ENCODE measurements at regions not wholly inside any gene's neighbourhood (a gene's known extent, or its start where the extent isn't known, plus 50 kb on each side); places are given as distances from the start of the nearest gene placed in this dataset.

GRCh38 chr4:180150818-180151217 is 2092.4 kb upstream of the TENM3 start:
- DNase-seq = peak in 1 of 2 donors; percentile 13
- no peak overlapping the region for H4K8ac ChIP-seq (ENCODE audit: low read depth, low read length)
- no peak overlapping the region for H3K23ac ChIP-seq (ENCODE audit: low read length)
- no peak overlapping the region for H3K4me2 ChIP-seq (ENCODE audit: low read length)
- H3K4ac ChIP-seq (ENCODE audit: low read depth, low read length) = no peak overlapping the region
- no peak overlapping the region for H3K9ac ChIP-seq (ENCODE audit: low read length)
- no peak overlapping the region for H2BK5ac ChIP-seq (ENCODE audit: low read depth, low read length, poor library complexity)
- no peak overlapping the region for H4K91ac ChIP-seq (ENCODE audit: low read depth, low read length)
- no peak overlapping the region for H3K18ac ChIP-seq (ENCODE audit: low read length)
- no peak overlapping the region for H3K14ac ChIP-seq (ENCODE audit: low read length)
- H2BK120ac ChIP-seq (ENCODE audit: insufficient read depth, low read length, poor library complexity) = no peak overlapping the region
- H3K79me1 ChIP-seq (ENCODE audit: low read length) = no peaks in the 10 kb centered on the region
- no peaks in the 10 kb centered on the region for H3K9me3 ChIP-seq (ENCODE audit: insufficient read depth, low read depth, low read length)
- no peaks in the 10 kb centered on the region for H3K4me1 ChIP-seq (ENCODE audit: control insufficient read depth in 1 of 2, insufficient read depth in 2 of 2, low read length in 2 of 2)
- no peaks in the 10 kb centered on the region for H3K27me3 ChIP-seq (ENCODE audit: insufficient read depth, low read length)
- no peak overlapping the region for H2BK12ac ChIP-seq (ENCODE audit: low read length)
- H2AK5ac ChIP-seq (ENCODE audit: low read length) = no peak overlapping the region
- H4K12ac ChIP-seq (ENCODE audit: low read depth, low read length) = no peak overlapping the region
- H3K79me2 ChIP-seq (ENCODE audit: control insufficient read depth, insufficient read depth, low read length, poor library complexity) = no peaks in the 10 kb centered on the region
- no peak overlapping the region for H2AFZ ChIP-seq (ENCODE audit: insufficient read depth, low read length, poor library complexity)
- H3K27ac ChIP-seq (ENCODE audit: low read depth, low read length) = no peak overlapping the region
- no peaks in the 10 kb centered on the region for H3K36me3 ChIP-seq (ENCODE audit: control insufficient read depth in 1 of 2, insufficient read depth in 2 of 2, low read length in 2 of 2)
- no CpG with 5 or more reads among the region's 3 CpGs for WGBS (ENCODE audit: extremely low coverage, insufficient coverage, insufficient read length)
- H3K4me3 ChIP-seq (ENCODE audit: low read depth, low read length) = no peak overlapping the region

GRCh38 chr4:180152831-180153230 is 2090.4 kb upstream of the TENM3 start:
- Histone ChIP-seq H3K36me3 (ENCODE audit: control insufficient read depth in 1 of 2, insufficient read depth in 2 of 2, low read length in 2 of 2) (no peaks in the 10 kb centered on the region), H3K27me3 (ENCODE audit: insufficient read depth, low read length) (no peaks in the 10 kb centered on the region), H3K79me2 (ENCODE audit: control insufficient read depth, insufficient read depth, low read length, poor library complexity) (no peaks in the 10 kb centered on the region), H4K12ac (ENCODE audit: low read depth, low read length) (no peak overlapping the region), H3K18ac (ENCODE audit: low read length) (no peak overlapping the region), H2BK5ac (ENCODE audit: low read depth, low read length, poor library complexity) (no peak overlapping the region), H3K4me3 (ENCODE audit: low read depth, low read length) (no peak overlapping the region), H3K4me1 (ENCODE audit: control insufficient read depth in 1 of 2, insufficient read depth in 2 of 2, low read length in 2 of 2) (no peaks in the 10 kb centered on the region), H3K4ac (ENCODE audit: low read depth, low read length) (no peak overlapping the region), H4K91ac (ENCODE audit: low read depth, low read length) (no peak overlapping the region), H3K23ac (ENCODE audit: low read length) (no peak overlapping the region), H4K8ac (ENCODE audit: low read depth, low read length) (no peak overlapping the region), H3K4me2 (ENCODE audit: low read length) (no peak overlapping the region), H2AFZ (ENCODE audit: insufficient read depth, low read length, poor library complexity) (no peak overlapping the region), H3K27ac (ENCODE audit: low read depth, low read length) (no peak overlapping the region), H3K9me3 (ENCODE audit: insufficient read depth, low read depth, low read length) (no peaks in the 10 kb centered on the region), H3K9ac (ENCODE audit: low read length) (no peak overlapping the region), H2BK12ac (ENCODE audit: low read length) (no peak overlapping the region), H3K14ac (ENCODE audit: low read length) (no peak overlapping the region), H2BK120ac (ENCODE audit: insufficient read depth, low read length, poor library complexity) (no peak overlapping the region), H2AK5ac (ENCODE audit: low read length) (no peak overlapping the region), H3K79me1 (ENCODE audit: low read length) (no peaks in the 10 kb centered on the region)
- WGBS (ENCODE audit: extremely low coverage, insufficient coverage, insufficient read length) = no CpG with 5 or more reads among the region's 3 CpGs
- DNase-seq = no peak

GRCh38 chr4:180153587-180153986 is 2089.6 kb upstream of the TENM3 start:
- Histone ChIP-seq H2BK12ac (ENCODE audit: low read length) (no peak overlapping the region), H2BK5ac (ENCODE audit: low read depth, low read length, poor library complexity) (no peak overlapping the region), H3K79me1 (ENCODE audit: low read length) (no peaks in the 10 kb centered on the region), H3K14ac (ENCODE audit: low read length) (no peak overlapping the region), H3K4me2 (ENCODE audit: low read length) (no peak overlapping the region), H4K12ac (ENCODE audit: low read depth, low read length) (no peak overlapping the region), H3K36me3 (ENCODE audit: control insufficient read depth in 1 of 2, insufficient read depth in 2 of 2, low read length in 2 of 2) (no peaks in the 10 kb centered on the region), H3K4me1 (ENCODE audit: control insufficient read depth in 1 of 2, insufficient read depth in 2 of 2, low read length in 2 of 2) (no peaks in the 10 kb centered on the region), H3K4ac (ENCODE audit: low read depth, low read length) (no peak overlapping the region), H2AK5ac (ENCODE audit: low read length) (no peak overlapping the region), H3K9me3 (ENCODE audit: insufficient read depth, low read depth, low read length) (no peaks in the 10 kb centered on the region), H3K27me3 (ENCODE audit: insufficient read depth, low read length) (no peaks in the 10 kb centered on the region), H3K18ac (ENCODE audit: low read length) (no peak overlapping the region), H2AFZ (ENCODE audit: insufficient read depth, low read length, poor library complexity) (no peak overlapping the region), H3K9ac (ENCODE audit: low read length) (no peak overlapping the region), H2BK120ac (ENCODE audit: insufficient read depth, low read length, poor library complexity) (no peak overlapping the region), H3K79me2 (ENCODE audit: control insufficient read depth, insufficient read depth, low read length, poor library complexity) (no peaks in the 10 kb centered on the region), H3K4me3 (ENCODE audit: low read depth, low read length) (no peak overlapping the region), H3K23ac (ENCODE audit: low read length) (no peak overlapping the region), H4K8ac (ENCODE audit: low read depth, low read length) (no peak overlapping the region), H3K27ac (ENCODE audit: low read depth, low read length) (no peak overlapping the region), H4K91ac (ENCODE audit: low read depth, low read length) (no peak overlapping the region)
- no CpG with 5 or more reads among the region's 5 CpGs for WGBS (ENCODE audit: extremely low coverage, insufficient coverage, insufficient read length)
- peak; percentile 9 to 63 for DNase-seq

- H4K8ac ChIP-seq (ENCODE audit: low read depth, low read length) = no peak overlapping the region
- no CpG with 5 or more reads among the region's 1 CpG for WGBS (ENCODE audit: extremely low coverage, insufficient coverage, insufficient read length)
- H2AFZ ChIP-seq (ENCODE audit: insufficient read depth, low read length, poor library complexity) = no peak overlapping the region
- H3K4ac ChIP-seq (ENCODE audit: low read depth, low read length) = no peak overlapping the region
- H2BK5ac ChIP-seq (ENCODE audit: low read depth, low read length, poor library complexity) = no peak overlapping the region
- H2BK120ac ChIP-seq (ENCODE audit: insufficient read depth, low read length, poor library complexity) = no peak overlapping the region
- H4K12ac ChIP-seq (ENCODE audit: low read depth, low read length) = no peak overlapping the region
- no peaks in the 10 kb centered on the region for H3K79me1 ChIP-seq (ENCODE audit: low read length)
- no peak overlapping the region for H4K91ac ChIP-seq (ENCODE audit: low read depth, low read length)
- no peaks in the 10 kb centered on the region for H3K9me3 ChIP-seq (ENCODE audit: insufficient read depth, low read depth, low read length)
- H3K36me3 ChIP-seq (ENCODE audit: control insufficient read depth in 1 of 2, insufficient read depth in 2 of 2, low read length in 2 of 2) = no peaks in the 10 kb centered on the region
- no peak overlapping the region for H3K27ac ChIP-seq (ENCODE audit: low read depth, low read length)
- H3K9ac ChIP-seq (ENCODE audit: low read length) = no peak overlapping the region
- H3K4me3 ChIP-seq (ENCODE audit: low read depth, low read length) = no peak overlapping the region
- H3K18ac ChIP-seq (ENCODE audit: low read length) = no peak overlapping the region
- no peak overlapping the region for H2AK5ac ChIP-seq (ENCODE audit: low read length)
- H2BK12ac ChIP-seq (ENCODE audit: low read length) = no peak overlapping the region
- no peak overlapping the region for H3K4me2 ChIP-seq (ENCODE audit: low read length)
- H3K23ac ChIP-seq (ENCODE audit: low read length) = no peak overlapping the region
- H3K14ac ChIP-seq (ENCODE audit: low read length) = no peak overlapping the region
- H3K27me3 ChIP-seq (ENCODE audit: insufficient read depth, low read length) = no peaks in the 10 kb centered on the region
- DNase-seq = no peak
- H3K4me1 ChIP-seq (ENCODE audit: control insufficient read depth in 1 of 2, insufficient read depth in 2 of 2, low read length in 2 of 2) = no peaks in the 10 kb centered on the region
- no peaks in the 10 kb centered on the region for H3K79me2 ChIP-seq (ENCODE audit: control insufficient read depth, insufficient read depth, low read length, poor library complexity)
Measured at GRCh38 chr4:180156684-180157083, 2086.5 kb upstream of the TENM3 start.
